ENCODE measurements at regions not wholly inside any gene's neighbourhood (a gene's known extent, or its start where the extent isn't known, plus 50 kb on each side); places are given as distances from the start of the nearest gene placed in this dataset.

DNA sequence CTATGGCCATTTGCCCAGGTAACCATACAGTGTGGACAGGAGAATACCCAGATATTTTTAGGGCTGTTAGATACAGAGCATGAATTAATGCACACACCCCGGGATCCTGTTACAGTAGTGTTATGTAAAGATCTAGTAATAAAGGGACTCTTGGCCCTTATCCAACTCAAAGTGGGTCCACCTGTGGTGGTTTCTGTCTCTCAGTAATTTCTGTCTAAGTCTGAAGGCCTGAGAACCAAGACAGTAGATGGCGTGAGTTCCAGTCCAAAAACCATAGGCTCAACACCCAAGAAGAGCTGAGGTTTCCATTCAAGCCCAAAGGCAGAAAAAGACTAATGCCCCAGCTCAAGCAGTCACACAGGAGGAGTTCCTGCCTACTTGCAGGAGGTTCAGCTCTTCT lies 277.7 kb downstream of the ZEB1 start:
- Histone ChIP-seq H3K9me3 (ENCODE audit: control insufficient read depth, insufficient read depth, low read length) (peaks cover 4% of the 10 kb centered on the region; the same call in 1 of the 2 replicates), H3K4me2 (ENCODE audit: low read length) (no peak overlapping the region), H3K27me3 (ENCODE audit: control insufficient read depth, low read length) (peaks cover 6% of the 10 kb centered on the region), H4K20me1 (ENCODE audit: control insufficient read depth, insufficient read depth, low read depth, low read length) (no peaks in the 10 kb centered on the region), H3K79me2 (ENCODE audit: control insufficient read depth, low read length) (no peaks in the 10 kb centered on the region), H3F3A (ENCODE audit: control insufficient read depth, insufficient read depth) (no peaks in the 10 kb centered on the region), H3K4me3 (ENCODE audit: low read length) (no peak overlapping the region), H3K36me3 (ENCODE audit: control insufficient read depth, low read length) (no peaks in the 10 kb centered on the region), H3K9me2 (replicated peaks; ENCODE audit: control insufficient read depth, low read length) (no peaks in the 10 kb centered on the region), H3K27ac (ENCODE audit: low read depth, low read length) (no peak overlapping the region), H3K4me1 (ENCODE audit: control insufficient read depth, low read length) (no peaks in the 10 kb centered on the region)
- no peak for TF ChIP-seq EZH2phosphoT487 (IDR thresholded peaks at IDR 0.05; ENCODE audit: borderline replicate concordance, low read length)
- TF ChIP-seq, protein P1, sequence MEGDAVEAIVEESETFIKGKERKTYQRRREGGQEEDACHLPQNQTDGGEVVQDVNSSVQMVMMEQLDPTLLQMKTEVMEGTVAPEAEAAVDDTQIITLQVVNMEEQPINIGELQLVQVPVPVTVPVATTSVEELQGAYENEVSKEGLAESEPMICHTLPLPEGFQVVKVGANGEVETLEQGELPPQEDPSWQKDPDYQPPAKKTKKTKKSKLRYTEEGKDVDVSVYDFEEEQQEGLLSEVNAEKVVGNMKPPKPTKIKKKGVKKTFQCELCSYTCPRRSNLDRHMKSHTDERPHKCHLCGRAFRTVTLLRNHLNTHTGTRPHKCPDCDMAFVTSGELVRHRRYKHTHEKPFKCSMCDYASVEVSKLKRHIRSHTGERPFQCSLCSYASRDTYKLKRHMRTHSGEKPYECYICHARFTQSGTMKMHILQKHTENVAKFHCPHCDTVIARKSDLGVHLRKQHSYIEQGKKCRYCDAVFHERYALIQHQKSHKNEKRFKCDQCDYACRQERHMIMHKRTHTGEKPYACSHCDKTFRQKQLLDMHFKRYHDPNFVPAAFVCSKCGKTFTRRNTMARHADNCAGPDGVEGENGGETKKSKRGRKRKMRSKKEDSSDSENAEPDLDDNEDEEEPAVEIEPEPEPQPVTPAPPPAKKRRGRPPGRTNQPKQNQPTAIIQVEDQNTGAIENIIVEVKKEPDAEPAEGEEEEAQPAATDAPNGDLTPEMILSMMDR (IDR thresholded peaks at IDR 0.05; ENCODE audit: low read depth, low read length, poor library complexity, severe bottlenecking), result no peak

DNA sequence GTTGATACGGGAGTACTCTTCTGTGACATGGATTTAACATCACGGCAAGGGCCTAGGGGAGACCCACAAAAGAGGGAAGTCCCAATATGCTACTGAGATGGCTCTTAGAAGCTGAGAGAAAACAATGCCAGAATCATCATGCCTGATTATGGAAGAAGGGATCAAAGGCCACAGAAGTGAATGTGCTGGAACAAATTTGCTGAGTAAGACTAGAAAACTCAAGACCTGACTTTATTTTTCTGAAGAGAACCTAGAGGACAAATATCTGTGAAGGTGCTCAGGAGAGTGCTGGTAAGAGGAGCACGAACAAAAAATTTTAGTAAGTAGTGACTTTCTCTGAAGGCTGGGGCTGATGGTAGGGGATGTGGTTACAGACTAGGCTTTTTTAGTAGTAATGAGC lies 277.0 kb downstream of the ZEB1 start:
- no peaks in the 10 kb centered on the region for H3K4me1 ChIP-seq (ENCODE audit: control insufficient read depth, low read length)
- no peak overlapping the region for H3K4me3 ChIP-seq (ENCODE audit: low read length)
- H3K27ac ChIP-seq (ENCODE audit: low read depth, low read length), result no peak overlapping the region
- no peaks in the 10 kb centered on the region for H3K9me2 ChIP-seq (replicated peaks; ENCODE audit: control insufficient read depth, low read length)
- peaks cover 4% of the 10 kb centered on the region; the same call in 1 of the 2 replicates for H3K9me3 ChIP-seq (ENCODE audit: control insufficient read depth, insufficient read depth, low read length)
- no peak for TF ChIP-seq EZH2phosphoT487 (IDR thresholded peaks at IDR 0.05; ENCODE audit: borderline replicate concordance, low read length)
- TF ChIP-seq, protein P1 (IDR thresholded peaks at IDR 0.05; ENCODE audit: low read depth, low read length, poor library complexity, severe bottlenecking), result no peak
- H3F3A ChIP-seq (ENCODE audit: control insufficient read depth, insufficient read depth), result no peaks in the 10 kb centered on the region
- no peaks in the 10 kb centered on the region for H4K20me1 ChIP-seq (ENCODE audit: control insufficient read depth, insufficient read depth, low read depth, low read length)
- H3K79me2 ChIP-seq (ENCODE audit: control insufficient read depth, low read length), result no peaks in the 10 kb centered on the region
- H3K4me2 ChIP-seq (ENCODE audit: low read length), result no peak overlapping the region
- no peaks in the 10 kb centered on the region for H3K36me3 ChIP-seq (ENCODE audit: control insufficient read depth, low read length)
- H3K27me3 ChIP-seq (ENCODE audit: control insufficient read depth, low read length), result peaks cover 6% of the 10 kb centered on the region

DNA sequence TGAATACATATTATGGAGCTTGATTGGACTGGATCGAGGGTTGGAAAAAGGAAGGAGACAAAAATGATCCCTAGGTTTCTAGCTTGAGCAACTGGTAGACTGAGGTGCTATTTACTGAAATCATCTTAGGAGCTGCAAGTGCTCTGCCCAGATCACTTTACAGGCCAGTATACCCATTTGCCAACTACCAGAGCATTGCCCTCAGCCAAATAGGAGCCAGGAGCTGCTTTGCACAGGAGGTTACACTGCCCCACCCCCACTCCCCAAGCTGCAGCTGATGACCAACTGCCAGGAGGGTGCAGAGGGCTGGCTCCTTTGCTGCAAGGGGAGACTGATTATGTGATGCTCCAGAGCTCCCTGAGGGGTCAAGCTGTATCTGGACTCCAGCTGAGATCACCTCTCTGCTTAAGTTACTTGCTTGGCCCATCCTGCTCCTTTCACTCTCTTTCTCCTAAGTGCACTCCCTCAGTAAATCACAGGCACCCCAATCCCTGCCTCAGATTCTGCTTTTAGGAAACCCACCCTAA lies 275.4 kb downstream of the ZEB1 start:
- Histone ChIP-seq H3K79me2 (ENCODE audit: control insufficient read depth, low read length) (no peaks in the 10 kb centered on the region), H3K4me3 (ENCODE audit: low read length) (no peak overlapping the region), H3F3A (ENCODE audit: control insufficient read depth, insufficient read depth) (no peaks in the 10 kb centered on the region), H3K9me3 (ENCODE audit: control insufficient read depth, insufficient read depth, low read length) (peaks cover 4% of the 10 kb centered on the region; the same call in 1 of the 2 replicates), H3K27me3 (ENCODE audit: control insufficient read depth, low read length) (peaks cover 6% of the 10 kb centered on the region), H3K9me2 (replicated peaks; ENCODE audit: control insufficient read depth, low read length) (no peaks in the 10 kb centered on the region), H3K4me1 (ENCODE audit: control insufficient read depth, low read length) (no peaks in the 10 kb centered on the region), H3K36me3 (ENCODE audit: control insufficient read depth, low read length) (no peaks in the 10 kb centered on the region), H3K27ac (ENCODE audit: low read depth, low read length) (no peak overlapping the region), H3K4me2 (ENCODE audit: low read length) (no peak overlapping the region), H4K20me1 (ENCODE audit: control insufficient read depth, insufficient read depth, low read depth, low read length) (no peaks in the 10 kb centered on the region)
- TF ChIP-seq, protein P1 (IDR thresholded peaks at IDR 0.05; ENCODE audit: low read depth, low read length, poor library complexity, severe bottlenecking), result no peak
- no peak for TF ChIP-seq EZH2phosphoT487 (IDR thresholded peaks at IDR 0.05; ENCODE audit: borderline replicate concordance, low read length)
